OCI-LY3 (cell line): ENCODE measurements at regions not wholly inside any gene's neighbourhood (a gene's known extent, or its start where the extent isn't known, plus 50 kb on each side); places are given as distances from the start of the nearest gene placed in this dataset.

Experiments used
- H2AFZ ChIP-seq: fragments of 200-600, 300-600 bp; shearing (Covaris generic); 2 replicates; pipeline ENCODE4 v1.6.0; 2014; ENCODE audit warnings: antibody characterized with exemption, low read depth, low read length
- H3K27ac ChIP-seq: fragments of 200-600, 300-600 bp; sonication (generic); 2 replicates; pipeline ENCODE4 v1.5.1; 2014; ENCODE audit warnings: mild to moderate bottlenecking, low read length, moderate library complexity, mixed read lengths
- H3K27me3 ChIP-seq: fragments of 200-600, 300-600 bp; sonication (generic); 2 replicates; pipeline ENCODE4 v1.6.1; 2014; ENCODE audit warnings: low read depth, low read length, mixed read lengths
- H3K36me3 ChIP-seq: fragments of 200-600, 300-600 bp; sonication (generic); replicated peaks from 2 replicates; pipeline ENCODE3; 2014; ENCODE audit warnings: low read depth, low read length, mixed read lengths
- H3K4me1 ChIP-seq: fragments of 300-600, 200-600 bp; sonication (generic); 2 replicates; pipeline ENCODE4 v1.6.1; 2014; ENCODE audit warnings: low read length, mixed read lengths
- H3K4me2 ChIP-seq: fragments of 200-600, 300-600 bp; sonication (generic); 2 replicates; pipeline ENCODE4 v1.6.1; 2014; ENCODE audit warnings: low read length, mixed read lengths
- H3K4me3 ChIP-seq: fragments of 300-600, 200-600 bp; sonication (generic); 2 replicates; pipeline ENCODE4 v1.5.1; 2014; ENCODE audit warnings: antibody characterized with exemption, mild to moderate bottlenecking, low read length, moderate library complexity
- H3K79me2 ChIP-seq: fragments of 300-600, 200-600 bp; shearing (Covaris generic); 2 replicates; pipeline ENCODE4 v1.6.1; 2014; ENCODE audit warnings: mild to moderate bottlenecking, low read length, mixed read lengths
- H3K9ac ChIP-seq: fragments of 300-600, 200-600 bp; shearing (Covaris generic); 2 replicates; pipeline ENCODE4 v1.6.0; 2014; ENCODE audit warnings: mild to moderate bottlenecking, low read length, moderate library complexity
- H3K9me3 ChIP-seq: fragments of 200-600, 300-600 bp; shearing (Covaris generic); 2 replicates; pipeline ENCODE4 v1.6.1; 2014; ENCODE audit warnings: low read length, mixed read lengths; ENCODE audit not compliant: insufficient read depth
- H4K20me1 ChIP-seq: fragments of 200-600, 300-600 bp; sonication (generic); 2 replicates; pipeline ENCODE4 v1.6.1; 2016; ENCODE audit warnings: low read length, mixed read lengths; ENCODE audit not compliant: insufficient read depth
- CTCF ChIP-seq: fragments of 200-600, 300-600 bp; sonication (generic); IDR thresholded peaks from 2 replicates; pipeline ENCODE4 v1.5.1; 2014; ENCODE audit warnings: antibody characterized with exemption, low read length, low read depth
- EZH2phosphoT487 ChIP-seq: fragments of 200-600 bp; shearing (Covaris generic); IDR thresholded peaks from 2 replicates; pipeline ENCODE4 v1.6.1; 2018; ENCODE audit warnings: antibody characterized with exemption, mixed run types, low read depth

GRCh38 chr15:49712846-49713450 lies 92.1 kb downstream of the DTWD1 start:
- peaks cover 7% of the 10 kb centered on the region; the same call in 1 of the 2 replicates for H3K9me3 ChIP-seq
- H3K9ac ChIP-seq = no peak overlapping the region
- H3K27ac ChIP-seq = no peak overlapping the region
- H3K4me3 ChIP-seq = no peak overlapping the region
- peaks cover 7% of the 10 kb centered on the region; the same call in 1 of the 2 replicates for H3K4me1 ChIP-seq
- no peak overlapping the region for H3K4me2 ChIP-seq
- no peaks in the 10 kb centered on the region for H4K20me1 ChIP-seq
- no peaks in the 10 kb centered on the region for H3K36me3 ChIP-seq
- TF ChIP-seq EZH2phosphoT487 (no peak), CTCF (no peak)
- no peaks in the 10 kb centered on the region for H3K79me2 ChIP-seq
- H2AFZ ChIP-seq = no peak overlapping the region
- H3K27me3 ChIP-seq = no peaks in the 10 kb centered on the region

GRCh38 chr15:49715211-49715610 lies 94.4 kb downstream of the DTWD1 start:
- no peaks in the 10 kb centered on the region for H3K79me2 ChIP-seq
- no peak overlapping the region for H3K4me2 ChIP-seq
- H3K36me3 ChIP-seq = no peaks in the 10 kb centered on the region
- no peak overlapping the region for H3K4me3 ChIP-seq
- no peak for TF ChIP-seq CTCF
- no peak for TF ChIP-seq EZH2phosphoT487
- H3K27ac ChIP-seq = no peak overlapping the region
- no peak overlapping the region for H2AFZ ChIP-seq
- H3K9ac ChIP-seq = no peak overlapping the region
- H4K20me1 ChIP-seq = no peaks in the 10 kb centered on the region
- no peaks in the 10 kb centered on the region for H3K9me3 ChIP-seq
- H3K4me1 ChIP-seq = peaks cover 7% of the 10 kb centered on the region; the same call in 1 of the 2 replicates
- no peaks in the 10 kb centered on the region for H3K27me3 ChIP-seq

- Histone ChIP-seq H3K4me1 (peaks cover 7% of the 10 kb centered on the region; the same call in 1 of the 2 replicates), H3K36me3 (no peaks in the 10 kb centered on the region), H3K4me2 (no peak overlapping the region), H3K9ac (no peak overlapping the region), H3K4me3 (no peak overlapping the region), H2AFZ (no peak overlapping the region), H3K9me3 (no peaks in the 10 kb centered on the region), H3K79me2 (no peaks in the 10 kb centered on the region), H3K27ac (no peak overlapping the region), H3K27me3 (no peaks in the 10 kb centered on the region), H4K20me1 (no peaks in the 10 kb centered on the region)
- no peak for TF ChIP-seq EZH2phosphoT487
- TF ChIP-seq CTCF = no peak
These were observed 94.9 kb downstream of the DTWD1 start for GRCh38 chr15:49715701-49716100.

GRCh38 chr15:49718234-49718633 lies 97.4 kb downstream of the DTWD1 start:
- H4K20me1 ChIP-seq = no peaks in the 10 kb centered on the region
- no peak overlapping the region for H2AFZ ChIP-seq
- no peak overlapping the region for H3K4me3 ChIP-seq
- H3K9me3 ChIP-seq = no peaks in the 10 kb centered on the region
- no peaks in the 10 kb centered on the region for H3K27me3 ChIP-seq
- H3K4me1 ChIP-seq = peaks cover 7% of the 10 kb centered on the region; the same call in 1 of the 2 replicates
- no peak for TF ChIP-seq CTCF
- no peak for TF ChIP-seq EZH2phosphoT487
- no peak overlapping the region for H3K27ac ChIP-seq
- H3K9ac ChIP-seq = no peak overlapping the region
- H3K79me2 ChIP-seq = no peaks in the 10 kb centered on the region
- no peak overlapping the region for H3K4me2 ChIP-seq
- H3K36me3 ChIP-seq = no peaks in the 10 kb centered on the region
